Activated CD8-positive, alpha-beta T cell treated with anti-CD3 and anti-CD28 coated beads for 36 hours (primary cell): ENCODE measurements at regions not wholly inside any gene's neighbourhood (a gene's known extent, or its start where the extent isn't known, plus 50 kb on each side); places are given as distances from the start of the nearest gene placed in this dataset.

Experiments used
- ATAC-seq: fragments of 200-7000 bp; cut with Tn5 transposase; one replicate; pipeline ENCODE4 v1.10.0; 2021; ENCODE audit warnings: mild to moderate bottlenecking, moderate library complexity
- CTCF ChIA-PET: fragments of 350-600 bp; sonication (Branson Sonifier 250); formaldehyde crosslinking; loops from one replicate; lab custom pipeline; 2021; ENCODE audit warnings: antibody characterized with exemption; lab: Charles Lee
- POLR2A ChIA-PET: fragments of 350-600 bp; sonication (Branson Sonifier 250); formaldehyde crosslinking; loops from one replicate; lab custom pipeline; 2021; ENCODE audit warnings: antibody characterized with exemption; lab: Charles Lee
- DNase-seq: peaks from one replicate; pipeline ENCODE4 v3.0.0-alpha.2; 2020
- H3K27ac Mint-ChIP-seq: one replicate; pipeline ENCODE4 v1.8.0; 2021; ENCODE audit warnings: mild to moderate bottlenecking, mixed read lengths
- H3K27me3 Mint-ChIP-seq: one replicate; pipeline ENCODE4 v1.8.0; 2021; ENCODE audit warnings: mixed read lengths
- H3K36me3 Mint-ChIP-seq: one replicate; pipeline ENCODE4 v1.8.0; 2021; ENCODE audit warnings: low read depth, mixed read lengths
- H3K4me1 Mint-ChIP-seq: one replicate; pipeline ENCODE4 v1.8.0; 2021; ENCODE audit warnings: low read depth, mixed read lengths
- H3K4me3 Mint-ChIP-seq: one replicate; pipeline ENCODE4 v1.8.0; 2021; ENCODE audit warnings: mild to moderate bottlenecking, moderate library complexity, mixed read lengths
- H3K9me3 Mint-ChIP-seq: one replicate; pipeline ENCODE4 v1.8.0; 2021; ENCODE audit warnings: mixed read lengths
- CTCF ChIP-seq: fragments of 200-600 bp; IDR thresholded peaks from one replicate; pipeline ENCODE4 v1.8.0; 2022; ENCODE audit warnings: antibody characterized with exemption, mild to moderate bottlenecking
- intact Hi-C: fragments of 100-400 bp; cut with micrococcal nuclease; formaldehyde crosslinking; loops from one replicate; pipeline ENCODE4 v1.10.0; 2022

GRCh38 chr5:90338712-90339372 is 70.7 kb downstream of the CETN3 start:
- POLR2A ChIA-PET: no interaction called here
- ATAC-seq (no peak), DNase-seq (no peak)
- CTCF ChIA-PET: no interaction called here
- no peak for TF ChIP-seq CTCF
- intact Hi-C loops: no loop called here
- no peaks in the 10 kb centered on the region for H3K4me1 Mint-ChIP-seq
- no peaks in the 10 kb centered on the region for H3K9me3 Mint-ChIP-seq
- no peak overlapping the region for H3K4me3 Mint-ChIP-seq
- no peak overlapping the region for H3K27ac Mint-ChIP-seq
- H3K27me3 Mint-ChIP-seq: peaks cover 23% of the 10 kb centered on the region
- H3K36me3 Mint-ChIP-seq: no peaks in the 10 kb centered on the region

GRCh38 chr5:90337449-90338052 is 72.0 kb downstream of the CETN3 start:
- H3K36me3 Mint-ChIP-seq: no peaks in the 10 kb centered on the region
- ATAC-seq: no peak
- no peak for DNase-seq
- no peak overlapping the region for H3K27ac Mint-ChIP-seq
- ChIA-PET POLR2A (no interaction called here), CTCF (no interaction called here)
- intact Hi-C loops: no loop called here
- H3K27me3 Mint-ChIP-seq: peaks cover 17% of the 10 kb centered on the region
- no peak overlapping the region for H3K4me3 Mint-ChIP-seq
- TF ChIP-seq CTCF: no peak
- no peaks in the 10 kb centered on the region for H3K4me1 Mint-ChIP-seq
- H3K9me3 Mint-ChIP-seq: no peaks in the 10 kb centered on the region

GRCh38 chr5:90336752-90337151 is 72.8 kb downstream of the CETN3 start:
- no peaks in the 10 kb centered on the region for H3K4me1 Mint-ChIP-seq
- ChIA-PET CTCF (no interaction called here), POLR2A (no interaction called here)
- no peaks in the 10 kb centered on the region for H3K36me3 Mint-ChIP-seq
- H3K27me3 Mint-ChIP-seq: peaks cover 17% of the 10 kb centered on the region
- no peak overlapping the region for H3K27ac Mint-ChIP-seq
- intact Hi-C loops: no loop called here
- no peak for DNase-seq
- no peaks in the 10 kb centered on the region for H3K9me3 Mint-ChIP-seq
- no peak for ATAC-seq
- H3K4me3 Mint-ChIP-seq: no peak overlapping the region
- TF ChIP-seq CTCF: no peak

- Mint-ChIP-seq H3K27me3 (peaks cover 20% of the 10 kb centered on the region), H3K4me1 (no peaks in the 10 kb centered on the region), H3K9me3 (no peaks in the 10 kb centered on the region), H3K4me3 (no peak overlapping the region), H3K36me3 (no peaks in the 10 kb centered on the region), H3K27ac (no peak overlapping the region)
- intact Hi-C loops: no loop called here
- no peak for DNase-seq
- no peak for TF ChIP-seq CTCF
- CTCF ChIA-PET: no interaction called here
- ATAC-seq: no peak
- POLR2A ChIA-PET: no interaction called here
Observed at GRCh38 chr5:90334741-90335140, 74.8 kb downstream of the CETN3 start.

GRCh38 chr5:90329911-90330310 is 79.6 kb downstream of the CETN3 start:
- H3K27ac Mint-ChIP-seq: no peak overlapping the region
- peaks cover 20% of the 10 kb centered on the region for H3K27me3 Mint-ChIP-seq
- ATAC-seq (no peak), DNase-seq (no peak)
- ChIA-PET POLR2A (no interaction called here), CTCF (no interaction called here)
- TF ChIP-seq CTCF: no peak
- no peaks in the 10 kb centered on the region for H3K4me1 Mint-ChIP-seq
- H3K9me3 Mint-ChIP-seq: no peaks in the 10 kb centered on the region
- H3K36me3 Mint-ChIP-seq: no peaks in the 10 kb centered on the region
- intact Hi-C loops: no loop called here
- H3K4me3 Mint-ChIP-seq: no peak overlapping the region
